OCI-LY1 (cell line): ENCODE measurements at regions not wholly inside any gene's neighbourhood (a gene's known extent, or its start where the extent isn't known, plus 50 kb on each side); places are given as distances from the start of the nearest gene placed in this dataset.

Experiments used
- CTCF ChIP-seq: fragments of 200-600 bp; sonication (generic), shearing (Covaris generic); IDR thresholded peaks from 2 replicates; pipeline ENCODE4 v1.5.1; 2017; ENCODE audit warnings: mild to moderate bottlenecking, antibody characterized with exemption, low read length, moderate library complexity, mixed read lengths
- EZH2 ChIP-seq: fragments of 200-600 bp; sonication (generic), shearing (Covaris generic); IDR thresholded peaks from 2 replicates; pipeline ENCODE4 v1.8.0; 2017; ENCODE audit warnings: borderline replicate concordance, mixed run types, mild to moderate bottlenecking, antibody characterized with exemption, low read length, moderate library complexity, mixed read lengths

- TF ChIP-seq CTCF (no peak), EZH2 (no peak)
These were observed 567.0 kb upstream of the SOX11 start for GRCh38 chr2:5125017-5125730.
